K562 (cell line): ENCODE measurements at regions not wholly inside any gene's neighbourhood (a gene's known extent, or its start where the extent isn't known, plus 50 kb on each side); places are given as distances from the start of the nearest gene placed in this dataset.

Experiments
- CC2D1A ChIP-seq: fragments of 450-650 bp; IDR thresholded peaks from 2 replicates; pipeline ENCODE4 v1.6.1; 2017; ENCODE audit warnings: mild to moderate bottlenecking
- CEBPZ ChIP-seq: fragments of 150-350 bp; IDR thresholded peaks from 2 replicates; pipeline ENCODE4 v1.6.1; 2014; ENCODE audit warnings: low read depth, mild to moderate bottlenecking, low read length, borderline replicate concordance
- CLOCK ChIP-seq: fragments of 250-450 bp; sonication (Bioruptor Pico); IDR thresholded peaks from 2 replicates; pipeline ENCODE4 v1.4.0; 2020; ENCODE audit warnings: mild to moderate bottlenecking, moderate library complexity, borderline replicate concordance
- CREB3L1 ChIP-seq: fragments of 450-650 bp; IDR thresholded peaks from 2 replicates; pipeline ENCODE4 v1.6.1; 2014; ENCODE audit warnings: low read depth, mild to moderate bottlenecking, moderate library complexity, borderline replicate concordance
- FOSL1 ChIP-seq: fragments of 200-800 bp; sonication (Bioruptor generic); conservative IDR thresholded peaks from 2 replicates; pipeline ENCODE4 v1.6.1; 2016; ENCODE audit warnings: missing genetic modification characterization, missing compliant biosample characterization
- GTF2F1 ChIP-seq: IDR thresholded peaks from 2 replicates; pipeline ENCODE4 v1.6.1; 2011; ENCODE audit warnings: low read depth, low read length, improper control_type of control experiment
- GTF3C2 ChIP-seq: IDR thresholded peaks from 3 replicates; pipeline ENCODE4 v1.6.1; 2011; ENCODE audit warnings: borderline replicate concordance, mild to moderate bottlenecking, moderate library complexity; ENCODE audit not compliant: insufficient read length; ENCODE audit errors: extremely low read depth
- HSF4 ChIP-seq: fragments of 250-450 bp; sonication (Bioruptor Pico); IDR thresholded peaks from 2 replicates; pipeline ENCODE4 v2.1.2; 2022; ENCODE audit warnings: mild to moderate bottlenecking, moderate library complexity, borderline replicate concordance
- IFI16 ChIP-seq: fragments of 250-450 bp; sonication (Bioruptor Pico); IDR thresholded peaks from 2 replicates; pipeline ENCODE4 v2.1.2; 2022; ENCODE audit warnings: mild to moderate bottlenecking, inconsistent platforms
- KAT2B ChIP-seq: IDR thresholded peaks from one replicate; pipeline ENCODE4 v1.6.1; 2012; ENCODE audit warnings: low read depth, mild to moderate bottlenecking, control low read depth, inconsistent platforms, low read length, moderate library complexity
- MTF1 ChIP-seq: fragments of 250-450 bp; sonication (Bioruptor Pico); IDR thresholded peaks from 2 replicates; pipeline ENCODE4 v1.9.0; 2021; ENCODE audit warnings: moderate library complexity, mild to moderate bottlenecking, inconsistent platforms, borderline replicate concordance
- PTTG1 ChIP-seq: fragments of 450-650 bp; IDR thresholded peaks from 2 replicates; pipeline ENCODE4 v1.6.1; 2016; ENCODE audit warnings: low read depth, mild to moderate bottlenecking, missing genetic modification characterization, missing compliant biosample characterization
- RBM34 ChIP-seq: fragments of 200-400 bp; formaldehyde crosslinking; IDR thresholded peaks from 2 replicates; pipeline ENCODE4 v1.6.1; 2018; ENCODE audit warnings: low read length, borderline replicate concordance; ENCODE audit not compliant: insufficient read depth
- SAFB2 ChIP-seq: fragments of 200-400 bp; formaldehyde crosslinking; IDR thresholded peaks from 2 replicates; pipeline ENCODE4 v1.6.1; 2018; ENCODE audit warnings: borderline replicate concordance, low read length, low read depth, moderate library complexity; ENCODE audit not compliant: severe bottlenecking
- ZNF174 ChIP-seq: fragments of 250-450 bp; sonication (Bioruptor Pico); IDR thresholded peaks from 2 replicates; pipeline ENCODE4 v1.4.0; 2020; ENCODE audit warnings: mild to moderate bottlenecking
- ZNF408 ChIP-seq: fragments of 250-450 bp; sonication (Bioruptor Pico); IDR thresholded peaks from 2 replicates; pipeline ENCODE4 v1.4.0; 2020; ENCODE audit warnings: low read depth, mild to moderate bottlenecking, moderate library complexity
- ZZZ3 ChIP-seq: fragments of 450-650 bp; IDR thresholded peaks from 2 replicates; pipeline ENCODE4 v1.6.1; 2016; ENCODE audit warnings: antibody characterized with exemption, mild to moderate bottlenecking, moderate library complexity

- TF ChIP-seq ZNF408 (no peak), SAFB2 (no peak), FOSL1 (tag) (no peak), ZNF174 (CRISPR knock-in tag) (no peak), HSF4 (CRISPR knock-in tag) (no peak), CC2D1A (no peak), RBM34 (no peak), MTF1 (CRISPR knock-in tag) (no peak), IFI16 (CRISPR knock-in tag) (no peak), GTF3C2 (no peak), CREB3L1 (no peak), CLOCK (CRISPR knock-in tag) (no peak), PTTG1 (tag) (no peak), GTF2F1 (no peak), ZZZ3 (no peak), CEBPZ (no peak), KAT2B (no peak)
These were observed 64.5 kb upstream of the SLC44A3 start (continued) for GRCh38 chr1:94755675-94756074.
